Ascending aorta (tissue), 2 donors: ENCODE measurements at regions not wholly inside any gene's neighbourhood (a gene's known extent, or its start where the extent isn't known, plus 50 kb on each side); places are given as distances from the start of the nearest gene placed in this dataset.

Experiments
- DNase-seq, 2 donors: peaks; one replicate each; pipeline ENCODE4 v3.0.0-alpha.2; 2019; ENCODE audit warnings: low spot score in 2 of 2
- H3K27ac ChIP-seq, 2 donors: fragments of 200-600 bp; sonication (generic); one replicate each; pipeline ENCODE4 v1.5.1; 2016 to 2017; ENCODE audit warnings: mild to moderate bottlenecking in 1 of 2
- H3K27me3 ChIP-seq: fragments of 200-600 bp; sonication (generic); one replicate; pipeline ENCODE4 v1.5.1; 2017
- H3K36me3 ChIP-seq, 2 donors: fragments of 200-600 bp; sonication (generic); one replicate each; pipeline ENCODE4 v1.5.1; 2016
- H3K4me1 ChIP-seq, 2 donors: fragments of 200-600 bp; sonication (generic); one replicate each; pipeline ENCODE4 v1.5.1; 2016 to 2017; ENCODE audit warnings: mild to moderate bottlenecking in 1 of 2
- H3K4me3 ChIP-seq, 2 donors: fragments of 200-600 bp; sonication (generic); one replicate each; pipeline ENCODE4 v1.5.1; 2016 to 2017; ENCODE audit warnings: mild to moderate bottlenecking in 1 of 2
- H3K9me3 ChIP-seq, 2 donors: fragments of 200-600 bp; sonication (generic); one replicate each; pipeline ENCODE4 v1.5.1; 2016
- CTCF ChIP-seq, 3 experiments: fragments of 200-600 bp in 2 of 3; fragments of 450-650 bp in 1 of 3; sonication (generic) in 2 of 3; IDR thresholded peaks; one replicate each; pipeline ENCODE4 v1.5.1; 2016 to 2019; ENCODE audit warnings: antibody characterized with exemption in 3 of 3, mild to moderate bottlenecking in 1 of 3, moderate library complexity in 1 of 3
- intact Hi-C: fragments of 100-400 bp; cut with DNase I; formaldehyde crosslinking; loops from one replicate; pipeline ENCODE4 v1.15.1; 2023

DNA sequence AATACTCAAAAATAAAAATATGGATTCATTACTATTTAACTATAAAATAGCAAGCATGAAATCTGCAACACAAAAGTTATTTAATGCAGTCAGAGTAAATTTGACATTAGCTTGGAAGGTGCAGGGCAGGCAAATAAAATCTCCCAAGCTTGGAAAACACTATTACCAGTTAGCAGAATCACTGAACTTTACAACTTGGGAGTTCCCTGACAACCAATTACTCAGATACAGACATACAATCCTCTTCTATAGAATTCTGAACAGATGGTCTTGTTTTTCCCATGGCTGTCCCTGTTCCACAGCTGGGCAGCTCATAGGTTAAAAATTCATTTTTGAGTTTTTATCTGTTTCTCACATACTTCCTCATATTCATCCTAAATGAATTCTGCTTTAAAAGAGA, 1002.6 kb downstream of the SORCS3 start:
- no peaks in the 10 kb centered on the region for H3K36me3 ChIP-seq
- no peaks in the 10 kb centered on the region for H3K4me1 ChIP-seq
- intact Hi-C loops = no loop called here
- TF ChIP-seq CTCF (IDR thresholded peaks at IDR 0.05) = no peak
- no peak overlapping the region for H3K27ac ChIP-seq
- H3K4me3 ChIP-seq = no peak overlapping the region
- DNase-seq = no peak
- no peaks in the 10 kb centered on the region for H3K9me3 ChIP-seq
- H3K27me3 ChIP-seq = no peaks in the 10 kb centered on the region

DNA sequence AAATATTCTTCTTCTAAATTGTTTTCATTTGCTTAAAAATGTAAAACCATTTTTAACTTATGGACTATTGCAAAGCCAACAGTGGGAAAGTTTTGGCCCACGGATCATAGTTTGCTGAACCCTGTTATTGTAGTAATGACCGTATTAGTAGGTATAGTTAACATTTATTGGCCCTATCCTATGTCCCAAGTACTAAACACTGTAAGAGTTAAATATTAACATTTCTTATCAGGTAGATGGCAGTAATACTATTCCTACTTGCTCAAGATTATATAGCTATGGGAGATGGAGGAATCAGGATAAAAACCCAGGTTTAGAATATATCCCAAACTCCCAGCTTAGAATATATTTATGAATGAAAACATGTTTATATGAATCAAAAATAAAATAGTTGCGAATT, 993.2 kb downstream of the SORCS3 start:
- no peaks in the 10 kb centered on the region for H3K36me3 ChIP-seq
- intact Hi-C loops = no loop called here
- H3K4me3 ChIP-seq = no peak overlapping the region
- H3K27me3 ChIP-seq = no peaks in the 10 kb centered on the region
- no peak overlapping the region for H3K27ac ChIP-seq
- no peaks in the 10 kb centered on the region for H3K4me1 ChIP-seq
- H3K9me3 ChIP-seq = no peaks in the 10 kb centered on the region
- no peak for DNase-seq
- TF ChIP-seq CTCF (IDR thresholded peaks at IDR 0.05) = no peak

DNA sequence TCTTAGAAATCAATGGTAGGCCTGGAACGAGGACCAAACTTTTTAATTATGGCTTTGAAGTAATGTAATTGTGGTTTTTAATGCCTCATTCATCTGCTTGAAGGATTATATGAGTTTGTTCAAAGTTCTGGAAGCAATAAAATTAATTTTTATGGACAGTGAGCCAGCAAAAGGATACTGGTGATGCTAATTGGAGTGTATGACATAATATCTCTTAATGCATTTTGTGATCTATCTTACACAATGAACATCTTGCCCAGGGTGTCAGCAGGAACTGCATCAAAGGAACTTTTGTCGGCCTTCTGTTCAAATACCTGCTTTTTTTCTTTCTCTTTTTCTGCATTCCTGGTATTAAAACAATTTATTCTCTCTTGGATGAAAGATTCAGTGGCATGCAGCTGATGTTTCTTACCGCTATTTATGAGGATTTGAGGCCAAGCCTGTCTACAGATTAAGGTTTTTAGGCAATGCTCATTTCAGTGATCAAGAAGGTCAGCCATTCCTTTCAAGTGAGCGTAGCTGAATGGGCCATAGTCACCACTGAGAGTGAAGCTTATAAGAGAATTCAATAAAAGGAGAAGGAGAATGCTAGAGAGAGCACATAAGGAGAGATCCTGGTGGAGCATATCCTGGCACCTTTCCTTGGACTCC, 974.8 kb downstream of the SORCS3 start:
- no peak for TF ChIP-seq CTCF (IDR thresholded peaks at IDR 0.05)
- DNase-seq = no peak
- H3K36me3 ChIP-seq = no peaks in the 10 kb centered on the region
- H3K27ac ChIP-seq = no peak overlapping the region
- intact Hi-C loops = no loop called here
- H3K4me1 ChIP-seq = no peaks in the 10 kb centered on the region
- no peaks in the 10 kb centered on the region for H3K27me3 ChIP-seq
- H3K4me3 ChIP-seq = no peak overlapping the region
- H3K9me3 ChIP-seq = no peaks in the 10 kb centered on the region

DNA sequence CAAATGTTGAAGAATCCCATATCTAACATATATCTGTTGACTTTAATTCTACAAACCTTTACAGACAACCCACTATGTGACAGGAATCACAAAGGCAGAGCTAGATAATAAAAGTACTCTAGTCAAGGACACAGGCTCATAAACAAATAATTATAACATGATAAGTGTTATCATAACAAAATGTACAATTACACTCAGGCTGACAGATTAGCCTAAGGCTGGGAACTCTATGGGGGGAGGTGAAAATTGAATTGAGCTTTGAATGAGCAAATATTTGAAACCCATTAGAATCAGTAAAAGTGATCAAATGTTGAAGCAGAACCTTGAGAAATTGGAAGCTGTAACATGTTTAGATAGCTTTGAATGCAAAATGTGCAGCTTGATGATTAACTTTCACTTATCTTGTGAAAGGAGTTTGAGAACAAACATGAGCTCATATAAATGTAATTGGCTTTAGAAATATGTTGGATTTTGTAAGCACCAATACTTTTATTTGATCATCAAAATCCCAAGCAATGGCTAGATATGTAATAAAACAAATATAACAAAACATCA, 970.2 kb downstream of the SORCS3 start:
- no peak for TF ChIP-seq CTCF (IDR thresholded peaks at IDR 0.05)
- no peak overlapping the region for H3K27ac ChIP-seq
- H3K27me3 ChIP-seq = no peaks in the 10 kb centered on the region
- intact Hi-C loops = no loop called here
- H3K36me3 ChIP-seq = no peaks in the 10 kb centered on the region
- no peak for DNase-seq
- H3K4me3 ChIP-seq = no peak overlapping the region
- H3K4me1 ChIP-seq = no peaks in the 10 kb centered on the region
- no peaks in the 10 kb centered on the region for H3K9me3 ChIP-seq

DNA sequence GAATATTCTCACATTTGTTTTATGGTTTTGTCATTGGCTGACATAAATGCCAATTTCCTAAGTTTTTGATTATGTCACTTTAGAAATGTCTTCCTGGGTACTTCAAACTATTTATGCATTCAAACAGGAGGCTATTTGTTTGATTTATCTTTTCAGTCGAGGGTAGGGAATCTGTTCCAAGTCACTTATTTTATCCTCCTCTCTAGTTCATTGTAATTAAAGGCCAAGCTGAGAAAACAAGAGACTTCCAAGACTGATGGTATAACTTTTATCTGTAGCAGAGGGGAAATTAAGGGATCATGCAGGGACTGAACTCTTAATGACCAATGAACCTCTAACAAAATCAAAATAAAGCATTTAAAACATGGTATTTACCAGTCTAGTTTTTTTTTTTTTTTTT, 968.4 kb downstream of the SORCS3 start:
- DNase-seq = no peak
- Histone ChIP-seq H3K36me3 (no peaks in the 10 kb centered on the region), H3K27me3 (no peaks in the 10 kb centered on the region), H3K4me3 (no peak overlapping the region), H3K27ac (no peak overlapping the region), H3K4me1 (no peaks in the 10 kb centered on the region), H3K9me3 (no peaks in the 10 kb centered on the region)
- TF ChIP-seq CTCF (IDR thresholded peaks at IDR 0.05) = no peak
- intact Hi-C loops = no loop called here

DNA sequence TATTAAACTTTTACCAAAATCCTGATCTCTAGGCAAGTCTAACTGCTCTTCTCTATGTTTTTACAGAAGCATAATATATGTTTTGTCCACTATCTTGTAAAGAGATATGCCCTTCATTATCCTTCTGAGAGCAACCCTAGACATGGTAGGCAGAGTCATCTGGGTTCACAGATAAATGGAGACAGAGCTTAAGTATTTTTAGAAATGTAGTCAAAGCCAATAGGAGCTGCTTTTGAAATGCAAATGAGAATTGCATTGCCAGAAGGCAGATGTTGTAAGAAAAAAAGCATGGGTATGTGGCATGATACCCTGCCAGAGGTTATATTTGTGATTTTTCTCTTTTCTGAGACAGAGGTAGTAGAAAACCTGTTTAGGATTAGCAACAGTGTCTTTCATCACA, 964.8 kb downstream of the SORCS3 start:
- DNase-seq = no peak
- intact Hi-C loops = no loop called here
- Histone ChIP-seq H3K9me3 (no peaks in the 10 kb centered on the region), H3K4me3 (no peak overlapping the region), H3K4me1 (no peaks in the 10 kb centered on the region), H3K36me3 (no peaks in the 10 kb centered on the region), H3K27ac (no peak overlapping the region), H3K27me3 (no peaks in the 10 kb centered on the region)
- TF ChIP-seq CTCF (IDR thresholded peaks at IDR 0.05) = no peak
